Panc1 (cell line): ENCODE measurements at regions not wholly inside any gene's neighbourhood (a gene's known extent, or its start where the extent isn't known, plus 50 kb on each side); places are given as distances from the start of the nearest gene placed in this dataset.

Source experiments
- POLR2AphosphoS5 ChIP-seq: IDR thresholded peaks from 2 replicates; pipeline ENCODE4 v1.6.1; 2012; ENCODE audit warnings: mild to moderate bottlenecking, low read depth, low read length, moderate library complexity
- REST ChIP-seq, 2 experiments: IDR thresholded peaks; 2 replicates each; pipeline ENCODE4 v1.6.1; 2011 to 2012; ENCODE audit warnings: low read depth in 2 of 2, control low read depth in 1 of 2, low read length in 1 of 2, mild to moderate bottlenecking in 1 of 2, moderate library complexity in 1 of 2; ENCODE audit not compliant: insufficient read depth in 1 of 2
- SIN3A ChIP-seq: IDR thresholded peaks from 2 replicates; pipeline ENCODE4 v1.6.1; 2012; ENCODE audit warnings: low read depth, mild to moderate bottlenecking, low read length, moderate library complexity, borderline replicate concordance; ENCODE audit not compliant: insufficient read depth
- TF ChIP-seq, protein P1 (sequence below): fragments of 450-650 bp; IDR thresholded peaks from 2 replicates; pipeline ENCODE4 v1.5.1; 2017; ENCODE audit warnings: mild to moderate bottlenecking

GRCh38 chr12:88951177-88951576 lies 370.9 kb upstream of the KITLG start:
- TF ChIP-seq, protein P1, sequence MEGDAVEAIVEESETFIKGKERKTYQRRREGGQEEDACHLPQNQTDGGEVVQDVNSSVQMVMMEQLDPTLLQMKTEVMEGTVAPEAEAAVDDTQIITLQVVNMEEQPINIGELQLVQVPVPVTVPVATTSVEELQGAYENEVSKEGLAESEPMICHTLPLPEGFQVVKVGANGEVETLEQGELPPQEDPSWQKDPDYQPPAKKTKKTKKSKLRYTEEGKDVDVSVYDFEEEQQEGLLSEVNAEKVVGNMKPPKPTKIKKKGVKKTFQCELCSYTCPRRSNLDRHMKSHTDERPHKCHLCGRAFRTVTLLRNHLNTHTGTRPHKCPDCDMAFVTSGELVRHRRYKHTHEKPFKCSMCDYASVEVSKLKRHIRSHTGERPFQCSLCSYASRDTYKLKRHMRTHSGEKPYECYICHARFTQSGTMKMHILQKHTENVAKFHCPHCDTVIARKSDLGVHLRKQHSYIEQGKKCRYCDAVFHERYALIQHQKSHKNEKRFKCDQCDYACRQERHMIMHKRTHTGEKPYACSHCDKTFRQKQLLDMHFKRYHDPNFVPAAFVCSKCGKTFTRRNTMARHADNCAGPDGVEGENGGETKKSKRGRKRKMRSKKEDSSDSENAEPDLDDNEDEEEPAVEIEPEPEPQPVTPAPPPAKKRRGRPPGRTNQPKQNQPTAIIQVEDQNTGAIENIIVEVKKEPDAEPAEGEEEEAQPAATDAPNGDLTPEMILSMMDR = no peak
- no peak for TF ChIP-seq POLR2AphosphoS5
- TF ChIP-seq REST (IDR thresholded peaks at IDR 0.05; ENCODE audit: insufficient read depth in 1 of 2, low read depth in 2 of 2, low read length in 1 of 2) = no peak
- no peak for TF ChIP-seq SIN3A
